Activated CD4-positive, alpha-beta T cell treated with anti-CD3 and anti-CD28 coated beads, Interleukin-10, Interleukin-2, amounts not matched to agents 100 ng/mL and 50 ng/mL, durations not matched to agents 16 hours and 8 hours (primary cell): ENCODE measurements at regions not wholly inside any gene's neighbourhood (a gene's known extent, or its start where the extent isn't known, plus 50 kb on each side); places are given as distances from the start of the nearest gene placed in this dataset.

Experiments used
- DNase-seq: peaks from one replicate; pipeline ENCODE4 v3.0.0-alpha.2; 2020

DNA sequence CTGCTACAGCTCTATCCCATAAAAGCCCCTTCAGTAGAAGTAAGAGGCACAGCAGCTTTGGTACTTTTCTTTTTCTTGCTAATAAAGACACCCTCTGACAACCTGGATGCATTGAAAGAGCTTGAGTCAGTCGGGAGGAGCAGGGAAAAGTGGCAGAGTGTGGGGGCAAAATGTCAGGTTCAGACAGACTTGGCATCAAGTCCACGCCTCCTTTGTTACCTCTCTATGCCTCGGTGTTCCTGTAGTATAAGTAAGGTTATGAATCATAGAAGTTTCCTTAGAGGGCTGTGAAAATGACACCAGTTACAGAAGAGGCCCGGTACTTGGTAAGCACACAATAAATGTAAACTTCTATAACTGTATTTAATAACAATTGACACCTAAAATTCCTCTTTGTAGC is 133.9 kb downstream of the ESM1 start:
- no peak for DNase-seq

DNA sequence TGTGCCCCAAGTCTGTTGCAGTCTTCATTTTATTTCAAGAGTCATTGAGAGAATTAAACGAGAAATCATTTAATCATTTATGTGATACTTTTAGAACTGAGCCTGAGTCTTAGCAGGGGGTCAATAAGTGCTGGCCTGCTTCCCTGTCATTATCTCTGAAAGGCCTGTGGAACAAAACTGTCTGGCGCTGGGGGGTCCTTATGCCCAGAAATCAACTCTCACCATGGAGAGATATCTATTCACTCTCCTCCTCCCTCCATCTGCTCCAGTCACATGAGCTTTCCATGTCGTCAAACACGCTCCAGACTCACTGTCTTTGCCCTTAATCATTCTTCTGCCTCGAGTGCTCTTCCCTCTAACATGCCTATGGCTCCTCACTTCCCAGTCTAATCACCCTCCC is 136.8 kb downstream of the ESM1 start:
- DNase-seq = no peak

DNA sequence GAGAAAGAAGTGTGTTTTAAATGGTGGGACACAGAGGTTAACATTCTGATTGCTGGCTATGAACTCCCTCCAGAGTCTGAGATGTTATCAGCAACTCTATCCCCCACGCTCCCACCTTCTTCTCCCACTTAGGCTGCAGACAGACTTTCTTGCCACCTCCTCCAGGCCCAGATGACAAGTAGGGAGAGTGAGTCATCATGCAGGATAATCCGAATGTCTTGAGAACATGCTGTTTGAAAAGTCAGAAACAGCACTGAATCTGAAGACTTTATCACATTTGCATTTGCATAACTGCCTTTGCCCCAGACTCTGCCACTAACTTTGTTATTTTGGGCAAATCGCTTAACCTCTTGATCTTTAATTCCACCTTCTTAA is 139.8 kb downstream of the ESM1 start:
- no peak for DNase-seq

DNA sequence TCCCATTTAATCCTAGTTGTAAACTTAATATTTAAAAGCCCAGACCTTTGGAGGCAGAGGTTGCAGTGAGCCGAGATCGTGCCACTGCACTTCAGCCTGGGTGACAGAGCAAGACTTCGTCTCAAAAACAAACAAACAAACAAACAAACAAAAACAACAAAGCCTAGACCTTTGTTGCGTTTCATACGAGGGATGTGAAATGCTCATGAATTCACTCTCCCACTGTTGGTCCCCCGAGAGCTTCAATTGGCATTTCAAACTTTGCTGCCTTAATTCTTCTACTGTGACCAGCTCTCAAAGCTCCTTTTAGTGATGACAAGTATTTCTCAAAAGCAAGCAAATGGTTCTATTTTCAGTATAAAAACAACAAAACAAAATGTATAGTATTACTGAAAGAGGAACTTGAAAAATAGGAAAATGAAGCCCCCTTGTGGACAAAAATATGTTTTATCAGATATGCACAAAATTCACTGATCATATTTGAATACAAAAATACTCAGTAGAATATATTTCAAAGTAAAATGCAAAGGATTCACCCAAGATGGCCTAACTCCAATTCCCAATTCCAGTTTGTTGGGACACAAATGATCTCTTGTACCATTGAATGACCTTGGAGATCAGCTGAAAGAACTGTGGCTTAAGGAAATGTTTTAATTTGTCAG is 140.4 kb downstream of the ESM1 start:
- peak; percentile 52 for DNase-seq

DNA sequence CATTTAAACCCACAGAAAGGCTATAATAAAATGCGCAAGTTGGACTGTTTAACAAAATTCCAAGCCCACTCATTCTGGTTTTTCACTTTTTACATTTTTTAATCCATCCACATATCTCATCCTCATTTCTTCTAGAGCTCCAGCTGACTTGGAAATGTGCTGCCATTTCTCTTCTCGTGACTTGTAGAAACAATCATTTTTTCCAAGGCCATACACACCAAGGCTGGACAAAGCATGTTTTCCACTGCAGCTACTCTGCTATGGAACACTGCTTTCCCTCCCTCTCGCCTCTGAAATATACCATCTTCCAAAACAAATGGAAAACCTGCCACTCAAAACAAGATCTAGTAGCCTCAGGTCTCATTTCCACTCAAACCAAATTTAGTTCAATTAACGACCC is 141.1 kb downstream of the ESM1 start:
- DNase-seq = no peak

DNA sequence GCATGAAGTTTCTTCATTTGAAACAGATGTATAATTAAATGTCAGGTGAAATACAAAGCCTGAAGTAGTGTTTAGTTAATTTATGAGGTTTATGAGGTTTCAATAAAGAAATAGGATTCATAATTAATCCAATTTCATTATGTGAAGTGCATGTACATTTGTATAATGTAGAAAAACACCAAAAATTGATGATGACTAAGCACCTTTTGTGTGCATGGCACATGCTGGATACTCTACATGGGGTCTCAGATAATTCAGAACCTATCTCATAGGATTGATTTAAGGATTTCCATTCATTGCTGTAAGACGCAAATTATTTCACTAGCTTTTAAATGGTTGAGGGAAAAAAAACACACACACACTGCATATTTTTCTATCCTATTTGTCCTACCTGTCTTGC is 143.9 kb downstream of the ESM1 start:
- no peak for DNase-seq

DNA sequence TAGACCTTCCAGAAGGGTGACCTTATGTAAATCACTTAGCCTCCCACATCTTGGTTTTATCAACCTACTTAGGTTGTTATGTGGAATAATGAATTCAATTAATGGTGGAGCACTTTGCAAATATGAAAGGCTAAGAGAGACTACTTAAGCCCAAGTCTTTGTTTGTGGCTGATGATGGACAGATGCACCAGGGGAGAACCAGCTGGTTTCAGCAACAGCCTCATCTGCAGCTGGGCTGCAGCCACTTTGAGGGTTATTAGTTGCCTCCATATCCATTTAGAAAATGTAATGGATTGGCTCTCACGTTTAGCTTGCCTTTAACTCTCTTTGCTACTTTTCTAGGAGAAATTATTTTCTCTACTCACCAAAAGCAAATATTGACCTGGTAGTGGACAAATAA is 146.6 kb downstream of the ESM1 start:
- no peak for DNase-seq

DNA sequence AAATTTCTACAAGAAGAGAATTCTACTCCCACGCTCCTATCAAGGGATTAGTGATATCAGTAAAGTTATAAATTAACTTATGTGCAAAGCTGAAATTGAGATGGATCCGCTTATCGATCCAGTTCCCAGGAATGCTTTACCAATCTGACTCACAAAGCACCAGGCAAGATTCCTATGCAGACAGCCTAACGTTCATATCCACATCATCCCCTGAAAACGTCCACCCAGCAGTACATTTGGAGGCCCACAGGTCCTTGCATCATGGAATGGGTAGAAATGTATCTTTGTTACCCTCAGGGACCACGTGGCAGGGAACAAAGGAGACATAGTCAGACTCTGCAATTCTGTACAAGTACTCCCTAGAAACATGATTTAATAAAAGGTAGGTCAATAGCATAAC is 147.4 kb downstream of the ESM1 start:
- DNase-seq = no peak

DNA sequence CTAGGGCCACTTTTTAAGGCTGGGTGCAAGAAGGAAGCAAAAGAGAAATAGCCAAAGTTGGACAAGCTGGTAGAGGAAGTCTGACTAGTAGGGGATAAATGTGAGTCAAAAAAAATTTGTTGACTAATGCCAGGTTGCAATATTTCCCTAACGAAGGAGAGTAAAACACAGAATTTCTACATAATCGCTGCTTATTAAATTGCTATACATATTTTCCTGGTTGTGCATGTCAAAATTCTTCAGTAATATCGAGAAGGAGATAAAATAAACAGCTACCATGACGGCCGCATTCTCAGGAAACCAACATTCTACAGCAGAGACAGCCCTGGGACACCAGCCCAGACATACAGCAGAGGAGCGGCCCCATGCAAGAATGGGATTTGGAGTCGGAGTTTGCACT is 148.3 kb downstream of the ESM1 start:
- DNase-seq = no peak

DNA sequence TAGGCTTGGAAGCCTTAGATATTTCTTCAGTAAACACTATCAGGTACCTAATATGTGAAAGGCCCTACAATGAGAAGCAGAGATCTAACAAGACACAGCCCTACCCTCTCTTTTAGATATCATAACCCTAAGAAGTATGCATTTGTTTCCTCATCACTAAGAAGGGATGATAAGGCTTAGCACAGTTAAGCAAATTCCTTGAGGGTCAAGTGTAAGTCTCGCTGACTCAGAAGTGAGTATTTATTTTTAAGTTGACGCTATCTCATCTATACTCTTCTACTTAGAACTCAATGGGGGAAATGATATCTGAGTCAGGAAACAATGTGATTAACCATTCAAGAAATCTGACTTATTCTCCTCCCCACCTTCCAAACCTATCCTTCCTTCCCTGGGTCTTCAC is 149.7 kb downstream of the ESM1 start:
- DNase-seq = no peak

DNA sequence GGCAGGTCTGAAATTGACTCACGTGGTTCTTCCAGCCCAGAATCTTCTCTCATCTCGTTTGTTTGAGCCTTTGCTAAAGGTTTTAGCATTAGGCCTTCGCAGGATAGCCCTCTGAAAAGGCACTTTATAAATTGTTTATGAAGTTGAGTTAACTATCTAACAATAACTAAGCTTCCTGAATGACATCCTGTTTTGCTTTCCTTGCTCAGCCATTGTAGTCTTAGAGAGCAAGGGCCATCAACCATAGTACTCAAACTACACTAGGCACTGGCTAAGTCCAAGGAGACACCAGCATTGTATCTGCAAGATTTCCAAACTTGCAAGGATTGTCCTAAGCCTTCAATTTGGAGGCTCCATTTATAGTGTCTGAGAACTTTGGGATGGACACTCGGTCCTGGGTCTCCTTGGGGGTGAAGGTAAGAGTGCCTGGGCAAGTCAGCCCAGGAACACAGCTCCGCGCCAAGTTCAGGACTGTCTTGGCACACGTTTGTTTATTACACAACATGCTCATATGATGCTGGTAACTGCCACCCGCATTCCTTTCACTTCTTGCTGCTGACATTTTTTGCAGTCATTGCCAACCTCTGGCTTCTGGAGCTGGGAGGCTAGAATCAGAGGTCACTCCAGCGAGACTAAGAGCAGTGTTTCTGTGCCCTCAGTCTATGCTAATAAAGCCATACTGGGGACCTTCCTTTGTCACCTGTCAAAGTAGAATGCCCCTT is 151.1 kb downstream of the ESM1 start:
- DNase-seq = no peak

DNA sequence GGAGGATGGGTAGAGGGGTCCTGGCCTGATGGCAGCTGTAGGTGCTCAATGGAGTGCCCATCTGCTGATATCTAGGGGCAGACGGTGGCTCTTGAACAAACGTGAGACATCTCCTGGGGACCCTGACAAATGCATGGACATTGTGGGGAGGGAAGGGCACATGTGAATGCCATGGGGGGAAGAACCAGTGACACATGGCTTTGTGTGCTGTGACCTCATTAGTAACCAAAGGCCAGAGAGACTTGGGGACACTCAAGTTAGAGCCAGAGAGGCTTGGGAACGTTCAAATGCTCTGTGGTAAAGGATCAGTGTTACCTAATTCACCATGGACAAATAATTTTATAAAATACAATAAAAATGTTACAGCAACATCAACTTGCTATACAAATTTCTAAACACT is 151.8 kb downstream of the ESM1 start:
- no peak for DNase-seq

DNA sequence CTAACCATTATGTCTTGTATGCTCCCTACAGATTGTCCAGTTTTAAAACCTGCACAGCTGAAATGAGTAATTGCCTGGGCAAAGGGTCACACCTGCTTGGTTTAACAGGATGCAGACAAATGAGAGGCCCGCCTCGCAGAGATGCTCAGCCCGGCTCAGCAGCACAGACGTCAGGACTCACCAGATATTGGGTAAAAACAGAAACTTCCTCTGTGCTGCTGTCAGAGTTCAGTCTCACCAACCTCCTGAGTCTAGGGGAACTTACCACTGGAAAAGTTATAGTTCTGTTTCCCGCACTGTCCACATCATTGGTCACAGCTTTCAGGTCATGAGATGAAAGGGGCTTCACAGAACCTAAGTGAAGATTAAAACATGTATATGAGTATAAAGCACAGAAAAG is 152.5 kb downstream of the ESM1 start:
- DNase-seq = no peak

DNA sequence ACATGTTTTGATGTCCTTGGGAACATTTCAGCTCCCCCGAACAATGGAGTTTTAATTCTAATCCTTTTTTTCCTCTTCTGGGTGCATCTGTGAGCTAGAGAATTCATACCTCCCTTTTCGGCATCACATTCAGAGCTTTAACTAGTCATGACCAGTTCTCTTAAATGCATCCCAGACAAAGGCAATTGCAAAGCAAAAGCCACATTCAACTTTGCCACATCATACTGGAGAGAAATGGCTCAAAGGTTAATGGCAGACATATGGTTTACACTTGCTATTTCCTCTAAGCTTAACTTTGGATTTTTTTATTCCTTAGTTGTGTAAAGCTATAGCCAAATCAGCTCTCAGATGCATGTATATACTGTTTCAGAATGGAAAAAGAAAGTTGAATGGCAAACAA is 153.3 kb downstream of the ESM1 start:
- no peak for DNase-seq

DNA sequence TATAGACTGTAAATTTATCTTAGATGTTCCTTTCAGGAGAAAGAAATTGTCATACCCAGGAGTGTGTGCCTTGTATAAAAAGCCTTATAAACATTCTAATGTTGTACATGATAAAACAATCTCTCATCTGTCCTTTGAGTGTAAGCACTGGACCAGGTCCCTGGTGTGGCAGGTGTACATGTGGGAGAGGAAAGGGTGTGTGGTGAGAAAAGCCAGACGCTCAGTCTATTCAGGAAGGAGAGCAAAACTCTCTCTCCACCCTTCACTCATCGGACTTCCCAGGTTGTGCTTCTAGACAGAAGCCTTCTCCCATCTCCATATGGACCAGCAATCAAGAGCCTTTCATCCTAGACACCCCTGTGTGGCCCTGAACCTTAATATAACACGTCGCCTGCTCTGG is 154.2 kb downstream of the ESM1 start:
- DNase-seq = no peak

DNA sequence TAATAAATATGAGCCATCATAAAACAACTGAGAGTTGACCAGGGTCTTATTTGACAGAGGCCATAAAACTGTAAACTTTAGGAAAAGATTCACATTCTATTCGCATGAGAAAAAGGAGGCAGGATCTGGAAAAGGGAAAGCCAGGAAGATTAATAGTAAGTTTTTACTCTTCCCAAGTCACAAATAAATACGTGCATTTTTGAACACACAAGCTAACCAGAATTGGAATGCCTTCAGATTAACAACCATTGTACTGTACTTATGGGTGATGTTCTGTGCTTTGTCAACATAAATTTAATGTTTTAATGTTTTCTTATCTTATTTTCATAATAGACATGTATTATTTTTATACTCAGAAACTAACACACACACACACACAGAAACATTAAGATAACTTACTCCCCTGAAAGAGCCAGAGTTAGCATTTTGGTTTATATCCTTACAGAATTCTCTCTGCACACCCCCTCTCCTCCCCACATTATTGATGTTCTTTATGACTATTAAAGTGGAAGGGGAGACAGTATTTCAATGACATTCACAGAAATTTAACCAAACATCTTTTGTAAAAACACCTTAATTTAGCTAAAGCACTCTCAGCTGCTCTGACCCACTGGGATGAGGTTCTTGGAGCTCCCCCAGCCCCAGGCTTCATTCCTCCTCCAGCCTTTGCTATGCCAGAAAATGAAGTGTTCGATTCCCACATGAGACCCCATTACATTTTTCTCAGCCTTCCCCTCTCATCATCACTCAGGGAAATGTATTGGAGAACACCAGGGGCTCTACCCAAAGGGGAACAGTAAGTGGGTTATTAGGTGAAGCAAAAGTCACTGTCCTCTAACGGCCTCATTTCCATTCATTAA is 155.5 kb downstream of the ESM1 start:
- no peak for DNase-seq

DNA sequence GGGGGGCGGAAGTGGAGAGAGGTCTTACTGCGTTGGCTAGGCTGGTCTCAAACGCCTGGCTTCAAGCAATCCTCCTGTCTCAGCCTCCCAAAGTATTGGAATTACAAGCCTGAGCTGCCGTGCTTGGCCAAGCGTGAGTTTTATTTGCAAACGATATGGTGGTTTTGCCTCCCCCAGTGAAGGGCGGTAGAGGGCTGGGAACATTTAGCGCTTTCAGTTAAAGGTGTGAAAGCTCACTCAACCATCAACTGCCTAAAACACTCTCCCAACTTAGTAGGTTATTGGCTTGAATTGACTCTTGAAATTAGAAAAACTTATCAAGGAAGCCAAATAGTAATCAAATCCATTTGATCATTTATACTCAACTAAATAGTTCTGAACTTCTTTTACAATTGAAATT is 156.3 kb downstream of the ESM1 start:
- DNase-seq = no peak

DNA sequence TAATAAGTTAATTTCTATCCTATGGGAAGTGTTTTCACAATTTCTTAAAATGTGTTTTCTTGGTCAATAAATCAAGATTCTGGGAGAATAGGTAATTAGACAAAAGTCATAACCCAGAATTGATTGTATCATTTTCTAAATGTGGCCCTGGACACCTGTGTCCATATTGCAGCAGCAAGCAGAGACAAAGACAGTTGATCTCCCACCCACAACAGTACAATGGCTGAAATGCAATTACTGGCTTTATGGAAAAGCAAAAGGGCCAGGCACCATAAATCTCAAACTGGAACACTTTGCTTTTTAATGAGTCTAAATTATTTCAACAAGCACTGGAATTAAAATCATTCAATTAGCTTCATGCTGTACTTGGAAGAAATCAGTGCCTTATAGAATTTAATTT is 157.2 kb downstream of the ESM1 start:
- no peak for DNase-seq

DNA sequence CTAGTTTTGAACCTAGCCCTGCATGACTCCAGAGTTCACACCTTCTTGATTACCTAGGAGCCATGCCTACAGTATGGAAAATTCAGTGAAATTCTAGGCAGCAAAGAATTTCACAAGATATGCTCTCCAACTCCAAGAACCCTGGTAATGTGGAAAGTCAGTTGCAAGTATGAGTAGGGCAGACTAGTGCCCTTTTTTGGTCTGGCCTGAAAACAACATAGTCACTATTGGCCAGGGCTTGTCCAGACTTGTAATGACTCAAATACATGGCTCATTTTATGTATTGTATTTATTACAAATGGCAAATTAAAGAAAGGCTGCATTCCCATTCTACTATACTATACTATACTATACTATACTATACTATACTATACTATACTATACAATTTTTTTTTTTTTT is 160.4 kb downstream of the ESM1 start:
- DNase-seq = no peak

DNA sequence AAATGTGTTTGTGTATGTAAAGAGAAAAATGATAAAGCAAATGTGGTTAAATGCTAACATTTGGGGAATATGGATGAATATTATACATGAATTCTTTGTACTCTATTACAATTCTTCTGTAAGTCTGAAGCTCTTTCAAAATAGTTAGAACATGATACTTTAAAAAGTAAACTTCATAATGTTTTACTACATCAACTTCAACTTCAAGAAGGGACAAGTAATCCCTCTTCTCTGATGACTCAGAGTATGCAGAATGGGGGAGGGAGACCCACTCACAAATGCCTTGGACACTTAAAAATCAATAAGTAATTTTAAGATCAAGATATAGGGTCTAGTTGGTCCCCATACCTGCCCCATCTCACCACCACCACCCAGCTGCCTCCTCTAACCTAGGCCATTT is 162.4 kb downstream of the ESM1 start:
- no peak for DNase-seq

DNA sequence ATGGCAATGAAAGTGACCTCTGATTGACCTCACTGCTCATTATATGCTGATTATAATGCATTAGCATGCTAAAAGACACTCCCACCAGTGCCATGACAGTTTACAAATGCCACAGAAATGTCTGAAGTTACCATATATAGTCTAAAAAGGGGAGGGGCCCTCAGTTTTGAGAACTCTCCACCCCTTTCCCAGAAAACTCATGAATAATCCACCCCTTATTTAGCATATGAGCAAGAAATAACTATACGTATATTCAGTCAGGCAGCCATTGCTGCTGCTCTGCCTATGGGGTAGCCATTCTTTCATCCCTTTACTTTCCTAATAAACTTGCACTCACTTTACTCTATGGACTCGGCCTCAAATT is 163.1 kb downstream of the ESM1 start:
- DNase-seq = no peak

DNA sequence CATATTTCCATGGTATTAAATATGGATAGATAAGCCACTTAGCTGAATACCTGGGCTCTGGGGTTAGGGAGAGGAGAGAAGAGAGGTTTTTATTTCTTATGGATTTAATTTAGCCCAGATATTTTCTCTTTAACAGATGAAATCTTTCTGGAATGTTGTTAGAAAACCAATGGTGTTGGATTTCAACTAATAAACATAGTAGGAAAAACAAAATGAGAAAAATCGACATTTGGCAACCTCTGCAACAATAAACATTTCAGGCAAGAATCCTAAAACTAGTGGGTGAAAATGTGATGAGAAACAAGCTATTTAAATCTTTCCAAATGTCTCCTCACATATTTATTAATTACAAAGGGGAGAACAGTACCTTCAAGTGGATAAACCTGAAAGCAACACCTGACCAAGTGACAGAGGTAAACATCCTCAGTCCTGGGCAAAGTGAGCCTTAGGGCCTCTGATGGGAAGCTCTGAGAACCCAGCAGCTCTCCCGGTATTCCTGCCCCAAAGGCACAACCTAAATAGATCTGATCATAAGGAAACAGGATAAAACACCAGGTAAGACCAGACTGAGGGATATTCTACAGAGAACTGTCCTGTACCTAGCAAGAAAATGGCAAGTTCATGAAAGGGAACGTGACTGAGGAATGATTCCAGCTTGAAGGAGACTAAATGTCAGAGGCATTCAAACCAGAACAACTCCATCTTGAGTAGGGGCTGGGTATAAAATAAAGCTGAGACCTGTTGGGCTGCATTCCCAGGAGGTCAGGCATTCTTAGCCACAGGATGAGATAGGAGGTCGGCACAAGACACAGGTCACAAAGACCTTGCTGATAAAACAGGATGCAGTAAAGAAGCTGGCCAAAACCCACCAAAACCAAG is 163.7 kb downstream of the ESM1 start:
- no peak for DNase-seq
